Breast epithelium (tissue), 3 donors: ENCODE measurements at regions not wholly inside any gene's neighbourhood (a gene's known extent, or its start where the extent isn't known, plus 50 kb on each side); places are given as distances from the start of the nearest gene placed in this dataset.

ENCODE experiments used
- CTCF ChIP-seq, 3 donors: fragments of 450-650 bp; IDR thresholded peaks; one replicate each; pipeline ENCODE4 v1.5.1; 2016 to 2017; ENCODE audit warnings: antibody characterized with exemption in 3 of 3, mild to moderate bottlenecking in 3 of 3, moderate library complexity in 3 of 3
- POLR2A ChIP-seq: fragments of 450-650 bp; IDR thresholded peaks from one replicate; pipeline ENCODE4 v1.6.1; 2016; ENCODE audit warnings: antibody characterized with exemption, mild to moderate bottlenecking, moderate library complexity
- POLR2AphosphoS5 ChIP-seq, 3 donors: sonication (generic); formaldehyde crosslinking; IDR thresholded peaks; one replicate each; pipeline ENCODE4 v1.6.1; 2017; ENCODE audit warnings: antibody characterized with exemption in 3 of 3

DNA sequence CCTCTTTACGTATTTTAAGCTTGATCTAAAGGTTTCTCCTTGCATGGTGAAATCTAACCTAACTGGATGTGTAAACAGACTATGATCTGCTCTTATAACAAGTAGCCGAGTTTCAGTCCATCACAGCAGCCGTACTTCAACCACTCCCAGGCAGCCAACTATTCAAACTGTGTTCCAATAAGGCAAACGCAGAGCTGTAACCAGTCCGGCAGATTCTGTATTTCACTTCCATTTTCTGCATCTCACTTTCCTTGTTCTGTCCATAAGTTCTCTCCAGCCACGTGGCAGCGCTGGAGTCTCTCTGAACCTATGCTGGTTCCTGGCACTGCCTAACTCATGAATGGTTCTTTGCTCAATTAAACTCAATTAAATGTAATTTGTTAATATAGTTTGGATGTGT, 132.6 kb downstream of the FHDC1 start:
- TF ChIP-seq CTCF (IDR thresholded peaks at IDR 0.05) = no peak
- no peak for TF ChIP-seq POLR2A
- TF ChIP-seq POLR2AphosphoS5 (IDR thresholded peaks at IDR 0.05) = no peak
